Hematopoietic multipotent progenitor cell treated with erythropoietin and hydrocortisone succinate and interleukin-3 and kit ligand, for 4 days (in vitro differentiated cells): ENCODE measurements at regions not wholly inside any gene's neighbourhood (a gene's known extent, or its start where the extent isn't known, plus 50 kb on each side); places are given as distances from the start of the nearest gene placed in this dataset.

Experiments used
- DNase-seq: peaks from one replicate; pipeline ENCODE4 v3.0.0-alpha.2; 2015

DNA sequence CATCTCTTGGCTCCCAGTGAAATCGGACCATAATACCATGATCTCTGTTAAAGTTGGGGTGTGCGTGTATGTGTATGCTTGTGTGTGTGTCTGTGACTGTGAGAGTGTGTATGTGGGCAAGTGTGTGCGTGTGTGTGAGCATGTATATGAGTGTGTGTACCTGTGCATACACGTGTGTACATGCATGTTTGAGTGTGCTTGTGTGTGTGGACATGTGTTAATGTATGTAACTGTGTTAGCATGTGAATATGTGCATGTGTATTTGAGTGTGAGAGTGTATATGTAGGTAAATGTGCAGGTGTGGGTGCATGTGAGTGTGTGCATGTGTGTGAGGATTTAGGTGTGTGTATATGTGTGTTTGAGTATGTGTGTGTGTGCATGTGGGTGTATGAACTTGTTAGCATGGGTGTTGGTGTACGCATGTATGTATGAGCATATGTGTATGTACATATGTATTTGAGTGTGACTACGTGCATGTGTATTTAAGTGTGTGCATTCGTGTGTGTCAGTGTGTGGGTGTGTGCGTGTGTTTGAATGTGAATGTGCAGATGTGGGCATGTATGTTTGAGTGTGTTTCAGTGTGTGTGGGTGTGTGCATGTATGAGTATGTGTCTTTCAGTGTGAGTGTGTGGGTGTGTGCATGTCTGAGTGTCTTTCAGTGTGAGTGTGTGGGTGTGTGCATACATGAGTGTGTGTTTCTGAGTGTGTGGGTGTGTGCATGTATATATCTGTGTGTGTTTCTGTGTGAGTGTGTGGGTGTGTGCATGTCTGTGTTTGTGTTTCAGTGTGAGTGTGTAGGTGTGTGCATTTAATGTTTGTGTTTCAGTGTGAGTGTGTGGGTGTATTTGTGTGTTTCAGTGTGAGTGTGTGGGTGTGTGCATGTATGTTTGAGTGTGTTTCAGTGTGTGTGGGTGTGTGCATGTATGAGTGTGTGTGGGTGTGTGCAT is 183.2 kb downstream of the SOX9 start:
- no peak for DNase-seq

GRCh38 chr17:72304859-72305258 is 184.0 kb downstream of the SOX9 start:
- no peak for DNase-seq

DNA sequence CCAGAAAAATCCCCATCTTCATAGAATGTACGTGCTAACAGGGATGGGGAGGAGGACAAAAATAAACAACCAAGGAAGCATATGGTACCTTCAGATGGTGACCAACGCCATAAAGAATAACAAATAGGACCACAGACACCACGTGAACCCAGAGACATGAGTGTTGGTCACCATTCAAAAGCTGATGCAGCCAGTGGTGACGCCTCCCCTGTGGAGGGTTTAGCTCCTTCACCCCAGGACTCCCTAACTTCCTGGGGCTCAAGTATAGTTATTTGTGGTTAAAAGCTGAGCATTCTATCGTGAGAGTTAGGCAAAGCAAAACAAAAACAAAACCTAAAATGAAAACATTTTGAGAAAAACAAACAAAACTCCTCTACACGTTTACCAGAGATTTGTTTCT is 184.7 kb downstream of the SOX9 start:
- no peak for DNase-seq

GRCh38 chr17:72306037-72306436 is 185.2 kb downstream of the SOX9 start:
- DNase-seq: no peak

- DNase-seq: no peak
Observed at GRCh38 chr17:72307836-72308235, 187.0 kb downstream of the SOX9 start.

- DNase-seq: no peak
Observed at GRCh38 chr17:72308744-72309385, 188.0 kb downstream of the SOX9 start.

GRCh38 chr17:72311004-72311403 is 190.2 kb downstream of the SOX9 start:
- DNase-seq: no peak

DNA sequence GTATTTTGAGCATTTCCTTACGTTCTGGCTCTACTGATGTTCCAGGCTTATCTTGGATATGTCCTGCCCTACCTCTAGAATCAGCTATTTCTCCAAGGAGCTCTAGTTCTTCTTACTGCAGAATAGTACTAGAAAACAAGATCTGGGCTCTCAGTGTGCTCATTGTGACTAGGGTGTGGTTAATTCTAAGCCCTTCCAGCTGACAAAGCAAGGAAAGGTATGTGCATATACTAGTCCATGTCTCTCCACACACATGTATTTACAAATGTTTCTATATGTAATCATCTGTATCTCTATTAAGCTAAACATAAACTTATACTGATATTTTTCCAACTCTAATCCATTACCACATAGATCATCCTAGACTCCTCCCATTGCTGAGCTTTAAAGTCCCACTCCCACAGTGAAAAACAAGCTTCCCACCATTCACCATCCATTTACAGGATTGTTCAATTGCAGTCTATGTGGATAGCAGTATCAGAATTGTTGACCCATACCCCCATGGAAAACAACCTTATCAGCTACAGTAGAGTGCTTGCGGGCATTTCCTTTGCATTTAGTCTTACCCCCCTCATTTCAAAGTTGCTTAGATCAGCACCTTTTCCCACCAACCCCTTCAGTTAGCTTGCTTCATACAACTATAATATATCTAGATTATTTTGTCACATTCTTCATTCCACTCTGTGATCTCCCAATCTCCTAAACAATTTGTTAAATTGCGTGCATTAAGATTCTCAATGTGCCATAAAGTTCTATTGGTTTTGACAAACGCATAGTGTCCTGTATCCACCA is 194.5 kb downstream of the SOX9 start:
- no peak for DNase-seq

DNA sequence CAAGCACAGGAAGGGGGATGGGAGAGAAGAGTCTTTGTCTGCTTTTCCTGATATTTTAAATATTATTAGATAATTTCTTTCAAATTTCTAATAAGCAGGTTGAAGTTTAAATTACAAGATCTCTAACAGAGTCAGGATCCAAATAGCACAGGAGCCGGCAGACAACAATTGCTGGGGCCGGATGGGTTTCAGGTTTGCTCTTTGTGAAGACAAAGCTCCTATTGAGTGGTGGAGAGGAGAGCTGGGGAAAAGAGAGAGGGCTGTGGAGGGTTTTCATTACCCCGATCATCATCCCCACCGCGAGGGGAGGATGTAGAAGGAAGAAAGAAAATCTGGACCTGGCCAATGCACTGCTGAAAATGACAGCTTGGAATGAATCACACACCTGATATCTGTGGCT is 197.3 kb downstream of the SOX9 start:
- DNase-seq: no peak

- DNase-seq: no peak
Observed at GRCh38 chr17:72321896-72322295, 201.1 kb downstream of the SOX9 start.

- no peak for DNase-seq
Observed at GRCh38 chr17:72332367-72332766, 211.5 kb downstream of the SOX9 start.

DNA sequence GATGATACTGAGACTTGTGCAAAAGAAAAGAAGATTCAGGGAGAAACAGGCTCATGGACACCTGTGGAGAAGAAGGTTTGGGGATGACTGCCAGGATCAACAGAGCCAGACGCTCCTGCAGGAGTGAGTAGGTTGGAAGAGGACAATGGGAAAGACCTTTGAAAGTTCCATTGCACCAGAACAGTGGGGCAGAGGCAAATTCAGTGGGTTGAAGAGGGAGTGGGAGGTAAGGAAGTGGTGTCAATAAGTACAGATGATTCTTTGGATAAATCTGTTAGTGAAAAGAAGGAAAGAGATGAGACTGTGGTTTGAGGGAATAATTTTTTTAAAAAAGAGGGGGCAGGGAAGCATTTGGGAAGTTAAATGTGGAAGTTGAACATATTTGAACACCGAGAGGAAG is 212.8 kb downstream of the SOX9 start:
- no peak for DNase-seq

GRCh38 chr17:72334205-72334604 is 213.4 kb downstream of the SOX9 start:
- DNase-seq: no peak

DNA sequence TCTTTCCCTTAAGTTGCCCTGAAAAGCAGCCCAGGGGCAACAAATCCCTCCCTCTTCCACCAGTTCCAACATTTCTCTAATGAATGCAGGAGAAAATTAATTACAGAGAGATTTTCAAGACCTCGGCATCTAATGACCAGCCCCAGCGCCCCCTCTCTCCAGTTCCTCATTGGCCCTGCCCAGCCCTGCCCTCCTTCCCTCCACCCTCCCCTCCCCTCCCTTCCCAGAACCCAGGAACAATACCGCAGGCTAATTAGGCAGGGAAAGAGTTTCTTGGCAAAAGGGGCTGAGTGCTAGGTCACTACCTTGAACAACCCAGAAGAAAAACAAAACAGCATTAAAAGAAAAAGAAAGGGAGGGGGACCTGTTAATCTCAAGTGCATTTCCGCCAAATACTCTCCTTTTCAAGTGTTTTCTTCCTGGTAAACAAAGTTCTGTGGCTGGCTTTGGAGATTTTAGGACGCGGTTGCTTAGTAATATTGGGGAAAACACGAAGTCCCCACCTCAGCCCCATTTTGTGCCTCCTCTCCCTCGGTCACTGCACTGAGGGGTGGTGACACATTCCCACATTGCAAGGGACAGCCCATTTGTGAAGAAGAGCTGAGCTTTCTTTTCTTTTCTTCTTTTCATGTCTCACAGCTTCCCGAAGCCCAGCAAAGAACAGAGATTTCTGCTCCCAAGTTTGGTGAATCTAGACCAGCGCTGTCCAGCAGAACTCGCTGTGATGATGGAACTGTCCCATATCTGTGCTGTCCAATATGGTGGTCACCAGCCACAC is 215.4 kb downstream of the SOX9 start:
- no peak for DNase-seq

DNA sequence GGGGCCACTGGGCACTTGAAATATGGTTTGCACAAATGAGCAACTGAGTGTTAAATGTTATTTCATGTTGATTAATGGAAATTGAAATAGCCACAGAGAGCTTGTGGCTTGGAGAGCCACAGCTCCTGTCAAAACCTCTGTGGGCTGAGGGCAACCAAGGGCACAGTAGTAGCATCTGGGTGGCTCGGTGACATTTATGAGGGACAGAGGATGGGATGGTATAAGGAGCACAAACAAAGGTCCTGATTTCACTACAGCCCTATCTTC is 215.9 kb downstream of the SOX9 start:
- no peak for DNase-seq

GRCh38 chr17:72338304-72338703 is 217.5 kb downstream of the SOX9 start:
- no peak for DNase-seq

DNA sequence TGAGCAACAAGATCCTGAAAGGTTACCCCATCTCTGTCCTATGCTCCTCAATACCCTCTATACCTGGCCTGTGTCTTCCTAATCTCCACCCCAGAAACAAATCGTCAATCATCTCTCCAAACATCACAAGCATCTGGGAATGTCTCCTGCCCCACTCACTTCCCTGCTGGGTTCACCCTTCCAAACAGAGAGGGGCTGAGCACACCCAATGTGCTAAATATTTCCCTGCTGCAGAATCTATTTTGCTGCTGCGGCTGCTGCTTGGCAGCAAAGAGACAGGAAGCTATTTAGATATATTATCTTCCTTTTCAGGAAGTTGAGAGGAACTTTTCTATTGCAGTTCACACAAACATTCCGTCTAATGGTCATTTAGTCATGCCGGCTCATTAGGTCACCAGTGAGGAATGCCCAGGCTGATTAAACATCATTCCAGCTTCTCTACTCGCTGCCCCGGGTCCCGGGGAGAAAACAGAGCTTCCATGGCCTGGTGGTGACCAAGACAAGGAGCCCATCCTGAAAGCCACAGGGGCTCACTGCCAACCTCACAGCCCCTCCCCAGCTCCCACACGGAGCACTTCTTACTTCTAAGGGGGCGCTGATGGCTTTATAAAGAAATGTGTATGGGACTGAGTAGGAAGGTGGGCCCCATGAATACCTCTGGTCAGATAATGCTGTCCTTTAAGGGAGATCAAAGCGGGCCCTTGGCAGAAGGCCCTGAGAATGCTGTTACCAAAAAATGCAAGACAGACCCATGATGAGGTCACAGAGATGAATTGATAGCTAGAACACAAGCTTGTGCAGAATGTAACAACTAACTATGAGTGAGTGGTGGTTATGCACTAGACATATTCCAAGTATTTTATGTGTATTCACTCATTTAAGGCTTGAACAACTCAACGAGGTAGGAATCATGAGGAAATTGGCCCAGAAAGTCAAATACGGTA is 218.3 kb downstream of the SOX9 start:
- peak; percentile 3 for DNase-seq

DNA sequence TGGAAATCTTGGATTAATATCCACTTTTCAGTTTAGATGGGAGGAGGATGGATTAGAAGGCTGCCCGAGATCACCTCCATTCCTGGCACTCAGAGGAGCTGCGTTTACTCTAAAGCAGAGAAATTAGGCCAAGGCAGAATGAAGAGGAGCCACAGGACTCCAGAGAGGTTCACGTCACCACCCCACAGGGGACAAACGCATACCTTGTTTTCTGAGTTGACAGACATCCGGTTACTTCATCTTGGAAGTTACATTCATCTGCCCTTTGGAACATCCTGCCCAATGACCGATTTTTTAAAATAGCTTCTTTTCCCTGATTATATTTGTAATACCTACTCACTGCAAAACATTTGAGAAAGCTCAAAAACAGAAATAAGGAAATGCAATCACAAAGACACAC is 220.0 kb downstream of the SOX9 start:
- DNase-seq: no peak

DNA sequence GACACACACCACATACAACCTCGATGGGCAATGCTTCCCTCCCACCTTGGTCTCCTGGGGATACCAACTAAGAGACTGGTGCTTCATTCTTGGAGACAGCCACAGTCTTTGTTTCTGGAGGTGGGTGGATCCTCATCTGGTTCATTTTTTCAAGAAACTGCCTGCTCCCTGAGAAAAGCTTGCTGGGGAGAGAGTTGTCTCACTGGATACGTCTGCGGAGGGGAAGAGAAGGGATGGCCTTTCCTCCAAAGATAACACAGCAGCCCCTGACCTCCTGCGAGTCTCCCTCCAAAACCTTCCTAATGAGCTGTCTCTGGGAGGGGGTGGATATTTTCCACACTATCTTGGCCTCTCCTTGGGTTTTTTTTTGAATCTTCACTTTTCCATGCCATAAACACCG is 221.2 kb downstream of the SOX9 start:
- no peak for DNase-seq

DNA sequence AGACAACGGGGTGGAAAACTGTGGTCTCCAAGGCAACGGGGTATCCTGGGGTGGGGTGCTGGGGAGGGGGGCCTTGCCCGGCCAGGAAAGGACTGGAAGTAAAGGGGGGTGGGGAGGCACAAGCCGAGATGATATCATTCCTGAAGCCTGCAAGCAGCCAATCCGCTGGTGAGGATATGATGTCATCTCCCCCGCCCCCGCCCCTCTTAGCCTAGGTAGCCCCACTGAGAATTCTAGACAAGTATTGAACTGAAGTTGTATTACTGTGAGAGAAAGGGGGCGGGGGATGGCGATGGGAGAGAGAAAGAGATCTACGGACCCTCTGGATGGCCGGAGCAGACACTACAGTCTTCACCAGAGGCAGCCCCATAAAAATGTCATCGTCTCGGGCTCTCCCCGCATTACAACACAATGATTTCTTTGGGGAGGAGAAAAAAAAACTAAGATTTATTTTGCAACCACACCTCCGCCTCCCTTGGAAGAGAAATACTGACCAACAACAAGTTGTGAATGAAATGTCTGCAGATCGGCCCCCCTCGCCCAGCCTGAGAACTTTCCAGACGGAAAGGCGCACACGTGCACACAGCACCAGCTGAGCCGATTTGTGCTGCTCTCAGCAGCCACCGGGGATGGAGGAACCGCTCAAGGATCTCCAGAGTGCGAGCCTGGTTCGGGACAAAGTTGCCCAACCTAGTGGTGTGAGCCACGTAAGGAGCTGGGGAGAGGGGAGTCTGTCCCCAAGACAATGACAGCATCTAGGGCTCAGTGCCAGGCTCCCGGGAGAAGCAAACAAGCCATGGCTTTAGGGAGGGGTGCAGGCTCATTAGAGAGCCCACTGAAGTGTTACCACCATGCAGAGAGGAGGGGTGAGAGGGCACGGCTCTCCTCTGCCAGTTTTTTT is 222.1 kb downstream of the SOX9 start:
- no peak for DNase-seq

DNA sequence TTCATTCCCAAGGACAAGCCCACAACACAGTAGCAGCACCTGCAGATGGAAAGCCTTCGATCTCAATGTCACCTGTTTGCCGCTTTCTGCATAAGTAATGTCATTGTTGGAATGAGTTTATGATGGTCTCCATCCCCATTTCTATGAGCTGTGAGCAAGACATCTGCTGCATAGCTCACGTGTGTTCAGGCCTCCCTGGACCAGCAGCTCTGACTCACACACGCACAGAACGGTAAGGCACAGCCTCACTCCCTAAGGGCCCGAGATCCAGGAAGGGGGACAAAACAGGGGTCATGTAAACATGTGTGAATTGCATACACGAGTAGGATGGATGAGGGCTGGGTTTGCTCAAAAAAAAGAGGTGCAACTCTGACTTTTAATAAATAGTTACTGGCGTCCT is 223.1 kb downstream of the SOX9 start:
- DNase-seq: no peak
